ENCODE measurements at regions not wholly inside any gene's neighbourhood (a gene's known extent, or its start where the extent isn't known, plus 50 kb on each side); places are given as distances from the start of the nearest gene placed in this dataset.
"Not testable (repeated sequence)": the region's sequence is repeated elsewhere in the genome, so short reads cannot be mapped to it uniquely, and the experiment has no call there.

DNA sequence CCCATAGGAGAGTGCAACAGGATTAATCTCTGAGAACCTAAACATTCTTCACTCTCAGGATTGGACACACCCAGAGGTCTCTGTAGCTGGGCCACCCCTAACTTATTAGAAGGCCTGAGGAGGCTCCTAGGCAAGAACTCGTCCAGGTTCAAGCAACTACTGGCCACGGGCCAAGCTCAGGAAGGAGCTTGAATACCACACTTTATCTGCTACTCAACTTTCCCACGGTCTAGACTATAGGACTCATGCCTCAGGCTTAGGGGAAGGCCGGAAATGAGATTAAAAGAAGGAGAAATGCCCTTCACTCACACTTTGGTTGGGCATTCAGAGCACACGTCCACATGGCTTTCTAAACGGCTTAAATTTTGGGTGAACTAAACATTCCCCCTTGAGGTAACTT lies 142.8 kb upstream of the PHYHIPL start:
- no peak overlapping the region for H2AFZ ChIP-seq (ENCODE audit: low read length)
- no peaks in the 10 kb centered on the region for H3K9me3 ChIP-seq (ENCODE audit: low read length)
- H3K4me3 ChIP-seq (ENCODE audit: low read length): no peak overlapping the region
- H4K20me1 ChIP-seq (ENCODE audit: insufficient read depth, low read depth, low read length): no peaks in the 10 kb centered on the region
- no peaks in the 10 kb centered on the region for H3K79me2 ChIP-seq (ENCODE audit: low read length)
- H3K27ac ChIP-seq (ENCODE audit: low read length): no peak overlapping the region
- no peaks in the 10 kb centered on the region for H3K36me3 ChIP-seq (ENCODE audit: insufficient read depth, low read length)
- no peaks in the 10 kb centered on the region for H3K9me2 ChIP-seq (replicated peaks; ENCODE audit: insufficient read depth, low read length)
- no peak overlapping the region for H3K9ac ChIP-seq (ENCODE audit: low read length)
- H3K4me2 ChIP-seq (ENCODE audit: low read depth, low read length, poor library complexity, severe bottlenecking): no peak overlapping the region
- H3K4me1 ChIP-seq (ENCODE audit: low read length): peaks cover 4% of the 10 kb centered on the region
- no peaks in the 10 kb centered on the region; the same call in 1 of the 2 replicates for H3K27me3 ChIP-seq (ENCODE audit: low read length)
- DNase-seq: no peak

DNA sequence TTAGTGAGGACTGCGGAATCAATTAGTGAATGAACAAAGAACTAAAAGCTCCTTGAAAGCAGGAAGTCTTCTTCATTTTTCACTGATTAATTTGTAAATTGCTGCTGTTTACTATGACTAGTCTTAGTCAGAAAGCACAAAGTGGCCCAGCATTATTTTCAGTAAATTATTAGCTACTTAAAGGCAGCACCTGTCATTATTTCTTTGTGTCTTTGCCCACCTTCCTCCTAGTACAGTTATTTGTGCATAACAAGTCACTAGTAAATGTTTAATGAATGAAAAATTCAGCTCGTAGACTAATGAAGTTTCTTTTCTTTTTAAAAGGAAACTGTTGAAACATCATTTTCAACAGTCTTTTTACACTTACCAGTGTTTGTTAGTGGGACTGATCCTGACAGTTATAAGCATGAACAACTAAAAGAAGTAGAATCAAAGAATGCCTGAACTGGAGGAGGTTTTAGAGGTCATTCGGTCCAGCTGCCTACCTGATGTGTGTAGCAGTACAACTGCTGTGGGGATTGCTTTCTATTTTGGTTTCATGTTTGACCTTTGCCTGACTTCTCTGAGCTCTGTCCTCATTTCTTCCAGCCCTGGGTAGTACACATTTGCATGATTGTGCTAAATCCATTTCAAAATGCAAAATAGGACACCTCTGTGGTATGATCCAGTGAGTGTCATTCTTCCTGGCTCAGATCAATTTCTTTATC lies 140.0 kb upstream of the PHYHIPL start:
- no peak overlapping the region for H3K9ac ChIP-seq (ENCODE audit: low read length)

DNA sequence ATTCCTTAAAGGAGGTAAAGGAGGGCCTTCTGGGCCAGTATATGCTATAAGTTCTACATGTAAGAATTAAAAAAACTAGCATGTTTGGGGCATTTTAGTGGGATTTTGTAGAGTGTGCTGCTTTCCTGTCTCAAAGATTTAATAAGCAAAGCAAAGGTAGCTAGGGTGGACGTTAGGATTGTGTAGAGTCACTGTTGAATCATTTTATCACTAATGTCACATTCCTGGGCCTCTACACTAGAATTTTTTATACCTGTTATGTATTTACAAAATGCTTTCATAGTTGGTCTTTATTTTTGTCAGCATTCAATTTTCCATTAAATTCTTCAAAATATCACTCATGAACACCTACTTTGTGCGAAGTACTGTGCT lies 139.4 kb upstream of the PHYHIPL start:
- no peak overlapping the region for H3K9ac ChIP-seq (ENCODE audit: low read length)
- no peak overlapping the region for H3K4me3 ChIP-seq (ENCODE audit: low read length)
- no peaks in the 10 kb centered on the region for H3K36me3 ChIP-seq (ENCODE audit: insufficient read depth, low read length)
- H3K27me3 ChIP-seq (ENCODE audit: low read length): no peaks in the 10 kb centered on the region; the same call in 1 of the 2 replicates
- no peak for DNase-seq
- no peaks in the 10 kb centered on the region for H3K9me2 ChIP-seq (replicated peaks; ENCODE audit: insufficient read depth, low read length)
- H3K4me2 ChIP-seq (ENCODE audit: low read depth, low read length, poor library complexity, severe bottlenecking): no peak overlapping the region
- H4K20me1 ChIP-seq (ENCODE audit: insufficient read depth, low read depth, low read length): no peaks in the 10 kb centered on the region
- H3K27ac ChIP-seq (ENCODE audit: low read length): no peak overlapping the region
- no peak overlapping the region for H2AFZ ChIP-seq (ENCODE audit: low read length)
- no peaks in the 10 kb centered on the region for H3K79me2 ChIP-seq (ENCODE audit: low read length)
- no peaks in the 10 kb centered on the region for H3K9me3 ChIP-seq (ENCODE audit: low read length)
- H3K4me1 ChIP-seq (ENCODE audit: low read length): peaks cover 4% of the 10 kb centered on the region

More for the DNA sequence above, 140.0 kb upstream of the PHYHIPL start:
- DNase-seq: no peak
- Histone ChIP-seq H3K27me3 (ENCODE audit: low read length) (no peaks in the 10 kb centered on the region; the same call in 1 of the 2 replicates), H2AFZ (ENCODE audit: low read length) (no peak overlapping the region), H3K36me3 (ENCODE audit: insufficient read depth, low read length) (no peaks in the 10 kb centered on the region), H3K4me2 (ENCODE audit: low read depth, low read length, poor library complexity, severe bottlenecking) (no peak overlapping the region), H3K9me3 (ENCODE audit: low read length) (no peaks in the 10 kb centered on the region), H3K79me2 (ENCODE audit: low read length) (no peaks in the 10 kb centered on the region), H4K20me1 (ENCODE audit: insufficient read depth, low read depth, low read length) (no peaks in the 10 kb centered on the region), H3K9me2 (replicated peaks; ENCODE audit: insufficient read depth, low read length) (no peaks in the 10 kb centered on the region), H3K4me3 (ENCODE audit: low read length) (no peak overlapping the region), H3K27ac (ENCODE audit: low read length) (no peak overlapping the region), H3K4me1 (ENCODE audit: low read length) (peaks cover 4% of the 10 kb centered on the region)

DNA sequence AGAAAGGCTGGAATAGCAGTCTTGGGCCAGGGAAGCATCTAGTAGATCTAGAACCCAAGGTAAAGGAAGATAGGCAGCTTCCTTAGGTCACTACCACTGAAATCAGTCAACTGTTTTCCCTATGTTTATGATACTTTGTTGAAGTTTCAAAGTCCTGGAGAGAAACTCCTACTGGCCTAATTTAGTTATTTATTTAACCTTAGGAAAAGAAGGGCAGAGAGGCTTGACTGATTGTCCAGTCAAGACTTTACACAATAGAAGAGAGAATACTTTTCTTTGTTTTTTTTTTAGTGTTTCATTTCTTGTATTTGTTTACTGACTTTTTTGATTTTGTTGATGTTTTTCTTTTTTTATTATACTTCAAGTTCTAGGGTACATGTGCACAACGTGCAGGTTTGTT lies 138.9 kb upstream of the PHYHIPL start:
- peaks cover 4% of the 10 kb centered on the region for H3K4me1 ChIP-seq (ENCODE audit: low read length)
- H3K27me3 ChIP-seq (ENCODE audit: low read length): no peaks in the 10 kb centered on the region; the same call in 1 of the 2 replicates
- DNase-seq: no peak
- no peak overlapping the region for H2AFZ ChIP-seq (ENCODE audit: low read length)
- no peak overlapping the region for H3K27ac ChIP-seq (ENCODE audit: low read length)
- H4K20me1 ChIP-seq (ENCODE audit: insufficient read depth, low read depth, low read length): no peaks in the 10 kb centered on the region
- no peak overlapping the region for H3K9ac ChIP-seq (ENCODE audit: low read length)
- H3K9me2 ChIP-seq (replicated peaks; ENCODE audit: insufficient read depth, low read length): no peaks in the 10 kb centered on the region
- no peaks in the 10 kb centered on the region for H3K9me3 ChIP-seq (ENCODE audit: low read length)
- no peak overlapping the region for H3K4me2 ChIP-seq (ENCODE audit: low read depth, low read length, poor library complexity, severe bottlenecking)
- H3K79me2 ChIP-seq (ENCODE audit: low read length): no peaks in the 10 kb centered on the region
- H3K4me3 ChIP-seq (ENCODE audit: low read length): no peak overlapping the region
- no peaks in the 10 kb centered on the region for H3K36me3 ChIP-seq (ENCODE audit: insufficient read depth, low read length)

DNA sequence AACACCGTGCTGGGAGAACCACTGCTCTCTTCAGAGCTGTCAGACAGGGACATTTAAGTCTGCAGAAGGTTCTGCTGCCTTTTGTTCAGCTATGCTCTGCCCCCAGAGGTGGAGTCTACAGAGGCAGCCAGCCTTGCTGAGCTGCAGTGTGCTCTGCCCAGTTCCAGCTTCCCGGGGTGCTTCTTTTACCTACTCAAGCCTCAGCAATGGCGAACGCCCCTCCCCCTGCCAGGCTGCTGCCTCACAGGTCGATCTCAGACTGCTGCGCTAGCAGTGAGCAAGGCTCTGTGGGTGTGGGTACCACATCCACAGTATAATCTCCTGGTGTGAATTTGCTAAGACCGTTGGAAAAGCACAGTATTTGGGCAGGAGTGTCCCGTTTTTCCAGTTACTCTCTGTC lies 133.1 kb upstream of the PHYHIPL start:
- H2AFZ ChIP-seq (ENCODE audit: low read length); H3K9ac ChIP-seq (ENCODE audit: low read length); H3K4me2 ChIP-seq (ENCODE audit: low read depth, low read length, poor library complexity, severe bottlenecking): not testable (repeated sequence)

DNA sequence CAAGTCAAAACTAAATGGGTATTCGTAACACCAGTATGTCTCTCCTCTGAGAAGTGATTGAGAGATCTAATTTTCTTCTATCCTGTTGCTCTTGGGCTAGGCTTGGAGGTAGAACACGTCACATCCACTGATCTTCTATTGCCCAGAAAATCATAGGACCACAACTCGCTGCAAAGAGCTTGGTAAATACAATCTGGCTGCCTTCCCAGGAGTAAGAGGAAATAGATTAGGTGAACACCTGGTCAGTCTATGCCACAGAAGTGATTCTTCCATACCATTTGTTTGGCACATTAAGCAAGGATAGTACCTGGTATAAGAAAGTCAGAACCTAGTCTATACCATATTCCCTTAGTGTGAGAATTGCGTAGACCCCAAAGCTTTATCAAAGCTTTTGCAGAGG lies 129.3 kb upstream of the PHYHIPL start:
- Histone ChIP-seq H3K27me3 (ENCODE audit: low read length) (no peaks in the 10 kb centered on the region), H3K79me2 (ENCODE audit: low read length) (no peaks in the 10 kb centered on the region), H3K4me3 (ENCODE audit: low read length) (no peak overlapping the region), H3K36me3 (ENCODE audit: insufficient read depth, low read length) (no peaks in the 10 kb centered on the region), H3K4me2 (ENCODE audit: low read depth, low read length, poor library complexity, severe bottlenecking) (no peak overlapping the region), H3K27ac (ENCODE audit: low read length) (no peak overlapping the region), H4K20me1 (ENCODE audit: insufficient read depth, low read depth, low read length) (no peaks in the 10 kb centered on the region), H3K9me2 (replicated peaks; ENCODE audit: insufficient read depth, low read length) (no peaks in the 10 kb centered on the region), H3K9ac (ENCODE audit: low read length) (no peak overlapping the region), H3K4me1 (ENCODE audit: low read length) (no peaks in the 10 kb centered on the region), H3K9me3 (ENCODE audit: low read length) (no peaks in the 10 kb centered on the region), H2AFZ (ENCODE audit: low read length) (no peak overlapping the region)
- no peak for DNase-seq

More for the DNA sequence above, 133.1 kb upstream of the PHYHIPL start:
- H3K9me2 ChIP-seq (replicated peaks; ENCODE audit: insufficient read depth, low read length); H4K20me1 ChIP-seq (ENCODE audit: insufficient read depth, low read depth, low read length); DNase-seq; H3K4me3 ChIP-seq (ENCODE audit: low read length); H3K79me2 ChIP-seq (ENCODE audit: low read length); H3K27me3 ChIP-seq (ENCODE audit: low read length); H3K27ac ChIP-seq (ENCODE audit: low read length); H3K36me3 ChIP-seq (ENCODE audit: insufficient read depth, low read length); H3K4me1 ChIP-seq (ENCODE audit: low read length); H3K9me3 ChIP-seq (ENCODE audit: low read length): not testable (repeated sequence)

DNA sequence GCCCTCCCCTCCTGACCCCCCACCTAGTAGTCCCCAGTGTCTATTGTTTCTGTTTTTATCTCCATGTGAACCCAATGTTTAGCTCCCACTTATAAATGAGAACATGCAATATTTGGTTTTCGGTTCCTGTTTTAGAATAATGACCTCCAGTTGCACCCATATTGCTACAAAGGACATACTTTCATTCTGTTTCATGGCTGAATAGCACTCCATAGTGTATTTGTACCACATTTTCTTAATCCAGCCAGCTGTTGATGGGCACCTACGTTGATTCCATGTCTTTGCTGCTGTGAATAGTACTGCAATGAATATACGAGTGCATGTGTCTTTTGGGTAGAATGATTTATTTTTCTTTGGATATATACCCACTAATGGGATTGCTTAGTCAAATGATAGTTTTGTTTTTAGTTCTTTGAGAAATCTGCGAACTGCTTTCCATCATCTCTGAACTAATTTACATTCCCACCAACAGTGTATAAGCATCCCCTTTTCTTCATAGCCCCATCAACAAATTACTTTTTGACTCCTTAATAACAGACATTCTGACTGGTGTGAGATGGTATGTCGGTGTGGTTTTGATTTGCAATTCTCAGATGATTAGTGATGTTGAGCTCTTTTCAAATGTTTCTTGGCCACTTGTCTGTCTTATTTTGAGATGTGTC lies 128.4 kb upstream of the PHYHIPL start:
- no peaks in the 10 kb centered on the region for H3K9me3 ChIP-seq (ENCODE audit: low read length)
- H2AFZ ChIP-seq (ENCODE audit: low read length): no peak overlapping the region
- no peaks in the 10 kb centered on the region for H3K36me3 ChIP-seq (ENCODE audit: insufficient read depth, low read length)
- H3K4me1 ChIP-seq (ENCODE audit: low read length): no peaks in the 10 kb centered on the region
- no peak overlapping the region for H3K9ac ChIP-seq (ENCODE audit: low read length)
- peak; percentile 43 for DNase-seq
- H3K9me2 ChIP-seq (replicated peaks; ENCODE audit: insufficient read depth, low read length): no peaks in the 10 kb centered on the region
- no peak overlapping the region for H3K4me2 ChIP-seq (ENCODE audit: low read depth, low read length, poor library complexity, severe bottlenecking)
- no peak overlapping the region for H3K27ac ChIP-seq (ENCODE audit: low read length)
- H4K20me1 ChIP-seq (ENCODE audit: insufficient read depth, low read depth, low read length): no peaks in the 10 kb centered on the region
- H3K79me2 ChIP-seq (ENCODE audit: low read length): no peaks in the 10 kb centered on the region
- no peak overlapping the region for H3K4me3 ChIP-seq (ENCODE audit: low read length)
- H3K27me3 ChIP-seq (ENCODE audit: low read length): no peaks in the 10 kb centered on the region

DNA sequence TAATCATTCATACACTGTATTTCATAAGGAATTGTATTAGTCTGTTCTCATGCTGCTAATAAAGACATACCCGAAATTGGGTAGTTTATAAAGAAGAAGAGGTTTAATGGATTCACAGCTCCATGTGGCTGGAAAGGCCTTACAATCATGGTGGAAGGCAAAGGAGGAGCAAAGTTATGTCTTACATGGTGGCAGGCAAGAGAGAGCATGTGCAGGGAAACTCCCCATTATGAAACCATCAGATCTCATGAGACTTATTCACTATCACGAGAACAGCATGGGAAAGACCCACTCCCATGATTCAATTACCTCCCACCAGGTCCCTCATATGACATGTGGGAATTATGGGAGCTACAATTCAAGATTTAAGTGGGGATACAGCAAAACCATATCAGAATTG lies 122.9 kb upstream of the PHYHIPL start:
- not testable (repeated sequence) for H4K20me1 ChIP-seq (ENCODE audit: insufficient read depth, low read depth, low read length); H3K27me3 ChIP-seq (ENCODE audit: low read length); H3K9me3 ChIP-seq (ENCODE audit: low read length)

More for the DNA sequence above, 122.9 kb upstream of the PHYHIPL start:
- not testable (repeated sequence) for H3K4me1 ChIP-seq (ENCODE audit: low read length); H3K9me2 ChIP-seq (replicated peaks; ENCODE audit: insufficient read depth, low read length); DNase-seq; H3K79me2 ChIP-seq (ENCODE audit: low read length); H3K27ac ChIP-seq (ENCODE audit: low read length); H3K4me3 ChIP-seq (ENCODE audit: low read length); H2AFZ ChIP-seq (ENCODE audit: low read length); H3K4me2 ChIP-seq (ENCODE audit: low read depth, low read length, poor library complexity, severe bottlenecking); H3K9ac ChIP-seq (ENCODE audit: low read length); H3K36me3 ChIP-seq (ENCODE audit: insufficient read depth, low read length)

Measured in Karpas-422 (cell line).